HG03064 (cell line): ENCODE measurements at regions not wholly inside any gene's neighbourhood (a gene's known extent, or its start where the extent isn't known, plus 50 kb on each side); places are given as distances from the start of the nearest gene placed in this dataset.

Experiments used
- ATAC-seq: cut with Tn5 transposase; IDR thresholded peaks from one replicate; pipeline ENCODE4 v1.9.1; 2021; ENCODE audit warnings: low read depth; ENCODE audit not compliant: unreplicated experiment

DNA sequence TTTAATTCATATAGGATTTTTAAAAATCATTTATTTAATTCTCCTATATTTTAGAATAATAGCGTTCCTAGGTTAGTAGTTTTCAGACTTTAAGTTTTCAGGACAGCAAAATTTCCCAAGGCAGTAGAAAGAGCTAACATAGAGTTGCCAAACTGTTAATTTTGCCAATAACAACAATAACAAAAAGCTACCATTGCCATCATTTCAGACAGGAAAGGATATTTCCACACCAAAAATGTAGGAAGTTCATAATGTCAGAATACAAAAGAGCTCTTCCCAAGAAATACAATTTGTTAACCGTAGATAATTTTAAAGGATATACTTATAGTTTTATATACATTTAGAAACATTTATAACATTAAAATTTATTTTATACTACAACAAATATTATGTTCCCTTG lies 81.4 kb upstream of the EEA1 start:
- no peak for ATAC-seq

DNA sequence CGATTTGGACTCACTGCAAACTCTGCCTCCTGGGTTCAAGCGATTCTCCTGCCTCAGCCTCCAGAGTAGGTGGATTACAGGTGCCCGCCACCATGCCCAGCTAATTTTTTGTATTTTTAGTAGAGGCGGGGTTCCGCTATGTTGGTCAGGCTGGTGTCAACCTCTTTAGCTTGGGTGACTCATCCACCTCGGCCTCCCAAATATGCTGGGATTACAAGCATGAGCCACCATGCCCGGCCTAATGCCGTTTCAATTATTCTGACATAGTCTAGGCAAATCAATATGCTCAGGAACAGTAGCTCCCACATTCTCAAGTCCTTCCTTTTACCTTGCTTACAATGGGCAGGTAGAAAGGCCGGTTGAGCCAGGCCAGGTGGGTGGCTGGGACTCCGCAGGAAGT lies 82.0 kb upstream of the EEA1 start:
- no peak for ATAC-seq

DNA sequence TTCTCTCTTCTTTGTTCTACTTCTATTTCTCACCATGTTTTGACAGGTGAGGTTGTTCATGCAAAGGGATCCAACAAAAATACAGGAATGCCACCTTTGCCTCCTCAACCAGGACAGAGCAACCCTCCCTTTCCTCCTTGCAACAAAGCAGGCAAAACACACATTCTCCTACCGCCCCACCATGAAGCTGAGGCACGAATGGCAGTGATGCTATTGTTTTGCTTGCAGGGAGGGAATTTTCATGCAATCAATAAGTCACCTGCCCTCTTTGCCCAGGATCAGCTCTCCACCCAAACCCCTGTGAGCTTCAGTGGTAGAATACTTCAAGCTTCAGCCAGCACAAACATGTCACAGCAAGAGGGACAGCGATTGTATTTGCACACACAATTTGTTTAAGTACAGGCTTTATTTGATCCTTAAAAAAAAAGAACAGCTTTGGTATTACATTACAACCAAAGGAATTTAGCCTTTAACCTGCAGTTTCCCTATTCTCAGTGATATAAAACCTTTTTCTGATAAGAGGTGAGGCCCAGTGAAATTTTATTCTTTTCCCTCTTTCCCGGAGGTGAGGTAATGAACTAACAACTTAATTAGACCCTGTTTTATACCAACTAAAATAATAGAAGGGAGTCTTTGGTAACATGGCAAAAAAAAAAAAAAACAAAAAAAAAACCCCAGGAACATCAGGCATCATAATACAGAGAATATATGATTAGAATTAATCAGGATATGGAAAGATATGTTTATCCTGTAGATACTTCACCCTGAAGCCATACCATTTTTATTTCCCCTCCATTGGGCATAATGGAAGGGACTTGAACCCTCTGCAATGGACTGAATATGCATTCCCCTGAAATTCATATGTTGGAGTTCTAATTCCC lies 87.0 kb upstream of the EEA1 start:
- no peak for ATAC-seq

DNA sequence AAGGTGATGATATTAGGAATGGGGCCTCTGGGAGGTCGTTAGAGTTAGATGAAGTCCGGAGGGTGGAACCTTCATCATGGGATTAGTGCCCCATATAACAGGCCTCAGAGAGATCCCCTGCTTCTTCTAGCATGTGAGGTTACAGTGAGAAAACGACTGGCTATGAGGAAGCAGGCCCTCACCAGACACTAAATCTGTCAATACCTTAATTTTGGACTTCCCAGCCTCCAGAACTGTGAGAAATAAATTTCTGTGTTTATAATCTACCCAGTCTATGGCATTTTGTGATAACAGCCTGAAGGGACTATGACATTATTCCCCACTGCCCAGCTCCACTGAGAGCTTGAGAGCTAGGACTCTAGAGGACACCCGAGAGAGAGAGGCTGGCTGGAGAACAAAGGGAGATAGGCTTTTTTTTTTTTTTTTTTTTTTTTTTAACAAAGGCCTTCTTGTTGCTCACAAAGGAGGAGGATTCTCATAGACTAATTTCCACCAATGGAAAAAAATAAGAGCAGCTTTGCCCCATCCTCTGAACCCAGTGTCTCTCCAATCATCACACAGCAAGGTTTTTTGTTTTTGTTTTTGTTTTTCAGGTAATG lies 87.8 kb upstream of the EEA1 start:
- ATAC-seq, result no peak

DNA sequence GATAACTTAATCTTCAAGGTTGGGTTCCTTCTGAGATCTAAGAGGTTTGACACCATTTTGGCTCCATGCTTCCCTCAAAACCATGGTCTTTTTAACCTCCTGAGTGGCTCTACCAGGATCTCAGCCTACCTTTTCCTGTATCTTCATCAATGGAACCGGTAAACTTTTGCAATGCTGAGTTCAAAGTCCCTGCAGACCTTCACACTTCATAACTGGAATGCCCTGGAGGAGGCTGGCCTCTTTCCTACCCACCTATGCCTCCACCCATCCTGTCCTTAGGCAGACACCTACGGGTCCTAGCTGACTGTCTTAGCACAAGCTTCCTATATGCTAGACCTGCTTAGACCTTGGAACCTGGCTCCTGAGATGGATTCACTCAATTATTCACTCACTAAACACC lies 89.5 kb upstream of the EEA1 start:
- no peak for ATAC-seq

DNA sequence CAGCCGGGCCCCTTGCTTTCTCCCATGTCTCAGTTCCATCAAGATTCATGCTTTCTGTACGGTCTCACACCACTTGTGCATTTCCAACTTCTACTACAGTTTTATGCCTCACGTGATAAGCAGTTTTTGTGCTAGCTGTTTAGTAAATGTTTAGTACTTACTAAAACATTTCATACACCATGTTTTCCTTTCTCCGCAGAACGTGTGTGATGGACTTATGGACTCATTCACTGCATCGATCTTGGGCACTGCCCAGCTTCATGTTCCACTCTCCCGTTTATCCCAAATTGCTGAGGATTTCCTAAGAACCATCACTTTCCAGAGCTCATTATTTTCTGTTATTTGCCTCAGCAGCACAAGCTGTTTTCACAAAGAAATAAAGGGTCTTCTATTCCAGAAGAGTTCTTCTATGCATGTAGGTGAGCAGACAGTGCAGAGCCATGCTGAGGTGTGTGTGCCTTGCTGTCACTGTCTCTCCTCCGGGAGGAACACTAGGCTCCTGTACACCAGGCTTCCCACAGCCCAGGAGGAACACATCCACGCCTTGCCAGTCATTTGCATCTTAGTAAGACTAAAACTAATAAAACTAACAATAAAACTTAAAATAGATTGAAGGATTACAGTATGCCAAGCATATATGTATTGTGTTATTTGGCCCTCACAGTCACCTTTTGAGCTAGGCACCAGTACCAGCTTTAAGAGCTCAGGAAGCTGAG lies 90.3 kb upstream of the EEA1 start:
- ATAC-seq, result no peak

DNA sequence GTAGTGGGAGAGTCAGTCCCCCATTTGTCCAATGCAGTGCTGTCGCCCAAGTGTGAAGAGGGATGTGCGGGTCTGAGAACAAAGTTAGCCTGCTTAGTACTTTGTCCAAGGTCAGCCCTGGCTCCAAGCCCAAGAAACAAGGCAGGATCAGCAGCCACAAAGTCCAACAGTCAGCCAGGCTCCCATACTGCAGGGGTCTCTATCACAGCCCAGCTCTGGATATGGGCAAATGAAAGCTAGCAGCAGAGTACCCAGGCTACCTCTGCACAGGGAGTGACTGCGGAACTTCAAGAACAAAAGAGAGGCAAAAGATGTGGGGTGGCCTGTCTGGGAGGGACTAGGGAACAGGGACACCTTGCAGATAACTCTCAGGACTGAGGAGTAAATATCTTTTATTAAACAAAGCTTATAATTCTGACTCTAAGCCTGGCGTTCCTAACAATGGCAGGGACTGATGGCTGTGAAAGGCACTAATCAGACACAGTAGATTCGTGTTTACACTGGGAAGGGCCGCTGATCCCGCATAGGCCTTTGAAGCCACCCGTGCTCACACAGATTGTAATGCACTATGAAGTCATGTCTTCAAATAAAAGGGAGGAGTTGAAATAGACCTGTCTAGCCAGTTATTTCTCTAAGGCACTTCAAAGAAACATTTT lies 91.0 kb upstream of the EEA1 start:
- no peak for ATAC-seq

DNA sequence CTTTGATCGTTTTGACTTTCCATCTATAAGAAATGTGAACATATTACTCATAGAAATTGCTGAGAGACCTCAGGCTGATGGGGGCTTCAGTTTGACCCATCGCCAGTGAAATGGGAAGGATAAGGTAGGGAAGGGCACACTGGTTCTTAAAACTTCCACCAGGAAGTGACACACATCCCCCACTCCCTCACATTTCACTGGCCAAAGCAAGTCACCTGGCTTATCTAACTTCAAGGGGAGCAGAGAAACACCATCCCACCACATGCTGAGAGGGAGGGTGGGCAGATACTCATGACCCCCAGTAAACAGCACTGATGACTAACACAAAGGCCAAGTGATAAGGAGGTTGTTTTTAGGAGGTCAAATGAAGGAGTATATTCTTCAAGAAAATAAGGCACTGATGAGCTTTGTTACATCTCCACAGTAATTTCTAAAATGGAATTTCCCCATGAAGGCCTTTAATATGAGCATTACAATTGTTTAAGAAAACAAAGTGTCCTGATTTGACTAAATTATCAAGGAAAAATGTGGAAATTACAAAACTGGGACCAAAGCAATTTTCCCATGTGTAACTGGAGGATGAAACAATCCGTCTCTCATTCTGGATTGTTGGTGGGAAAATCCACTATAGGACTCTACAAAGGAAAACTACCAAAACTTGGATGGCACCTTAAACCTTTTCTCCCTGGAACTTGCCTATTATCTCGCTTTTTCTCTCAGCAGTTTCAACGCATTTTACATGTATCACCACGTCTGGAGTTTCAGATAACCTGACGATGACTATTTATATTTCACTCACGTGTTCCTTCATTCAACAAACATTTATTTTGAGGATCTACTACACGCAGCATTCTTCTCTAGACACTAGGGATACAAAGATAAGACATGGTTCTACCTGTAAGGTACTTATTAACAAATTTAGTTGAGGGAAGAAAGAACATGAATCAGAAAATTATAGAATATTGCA lies 91.8 kb upstream of the EEA1 start:
- no peak for ATAC-seq

DNA sequence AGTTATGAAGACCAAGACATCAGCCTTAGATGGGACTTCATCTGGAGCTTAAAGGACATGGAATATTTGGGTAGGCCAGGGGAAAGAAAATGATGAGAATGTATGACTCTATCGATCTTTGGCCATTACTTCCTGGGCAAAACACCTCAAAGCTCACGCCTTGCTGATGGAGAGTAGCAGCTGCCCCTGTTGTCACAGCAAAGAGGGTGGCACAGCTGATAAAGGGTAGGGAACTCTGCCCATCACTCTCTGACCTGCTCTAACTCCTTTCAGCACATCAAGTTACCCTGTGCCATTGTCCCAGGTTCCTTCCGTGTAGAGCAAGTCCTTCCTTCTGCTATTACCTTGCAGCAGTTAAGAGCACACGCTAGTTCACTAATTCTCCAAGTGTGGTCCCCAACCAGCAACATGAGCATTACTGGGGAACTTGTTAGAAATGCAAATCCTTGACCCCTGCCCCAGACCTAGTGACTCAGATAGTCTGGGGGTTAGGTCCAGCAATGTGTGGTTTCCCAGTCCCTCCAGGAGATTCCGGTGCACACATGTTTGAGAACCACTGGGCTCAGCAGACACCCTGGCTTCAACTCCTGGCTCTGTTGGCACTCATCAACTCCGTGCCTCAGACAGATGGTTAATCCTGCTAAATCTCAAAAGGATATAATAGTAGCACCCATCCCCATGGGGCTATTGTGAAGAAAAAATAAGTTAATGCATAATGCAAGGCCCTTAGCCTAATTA lies 93.7 kb upstream of the EEA1 start:
- no peak for ATAC-seq

DNA sequence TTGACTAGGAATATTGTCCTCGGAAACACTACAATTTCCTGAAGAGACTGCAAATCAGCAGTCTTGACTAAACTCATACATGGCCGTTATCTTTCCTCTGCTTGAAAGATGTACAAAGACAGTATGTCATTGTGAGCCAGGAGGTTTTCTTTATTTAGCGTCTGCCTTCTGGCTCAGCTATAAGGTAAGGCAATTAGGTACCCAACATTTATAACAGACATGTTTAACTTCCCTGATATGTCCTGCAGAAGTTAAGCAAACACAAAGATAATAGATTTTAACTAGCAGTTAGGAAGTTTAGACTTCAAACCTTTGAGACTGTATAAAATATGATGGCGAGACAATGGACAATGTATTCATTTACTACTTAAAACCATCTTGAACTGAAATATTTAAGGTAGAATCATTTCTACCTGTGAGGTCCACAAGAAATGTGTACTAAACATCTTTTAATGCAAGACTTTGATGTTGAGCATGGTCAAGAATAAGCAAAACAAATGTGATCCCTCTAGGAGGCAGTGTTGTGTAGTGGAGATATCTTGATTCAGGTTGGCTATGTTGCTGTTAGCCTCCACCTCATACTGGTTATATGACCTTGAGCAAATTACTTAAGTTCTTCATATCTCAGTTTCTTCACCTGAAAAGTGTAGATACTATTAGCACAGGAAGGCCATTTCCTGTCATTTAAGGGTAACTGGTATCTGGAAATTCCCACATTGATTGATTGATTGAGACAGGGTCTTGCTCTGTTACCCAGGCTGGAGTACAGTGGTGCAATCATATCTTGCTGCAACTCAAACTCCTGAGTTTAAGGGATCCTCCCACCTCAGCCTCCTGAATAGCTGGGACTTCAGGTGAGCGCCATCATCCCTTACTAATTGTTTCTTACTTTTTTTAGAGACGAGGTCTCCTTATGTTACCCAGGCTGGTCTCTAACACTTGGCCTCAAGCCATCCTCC lies 96.3 kb upstream of the EEA1 start:
- ATAC-seq, result no peak

DNA sequence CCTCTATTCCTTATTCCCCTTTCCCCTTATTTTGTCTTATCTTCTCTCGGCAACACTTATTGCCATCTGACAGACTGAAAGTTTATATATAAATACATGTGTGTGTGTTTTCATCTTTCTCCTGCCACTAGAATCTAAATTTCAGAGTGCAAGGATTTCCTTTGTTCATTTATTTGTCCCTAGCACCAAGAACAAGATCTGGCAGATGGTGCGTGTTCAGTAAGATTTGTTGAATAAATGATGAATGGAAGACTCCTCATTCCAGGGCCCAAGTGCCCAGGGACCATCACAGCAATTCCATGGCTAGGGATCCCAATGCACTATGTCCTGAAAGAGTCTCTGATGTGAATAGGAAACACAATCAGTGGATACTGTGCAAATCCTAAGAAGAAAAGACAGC lies 97.9 kb upstream of the EEA1 start:
- no peak for ATAC-seq

DNA sequence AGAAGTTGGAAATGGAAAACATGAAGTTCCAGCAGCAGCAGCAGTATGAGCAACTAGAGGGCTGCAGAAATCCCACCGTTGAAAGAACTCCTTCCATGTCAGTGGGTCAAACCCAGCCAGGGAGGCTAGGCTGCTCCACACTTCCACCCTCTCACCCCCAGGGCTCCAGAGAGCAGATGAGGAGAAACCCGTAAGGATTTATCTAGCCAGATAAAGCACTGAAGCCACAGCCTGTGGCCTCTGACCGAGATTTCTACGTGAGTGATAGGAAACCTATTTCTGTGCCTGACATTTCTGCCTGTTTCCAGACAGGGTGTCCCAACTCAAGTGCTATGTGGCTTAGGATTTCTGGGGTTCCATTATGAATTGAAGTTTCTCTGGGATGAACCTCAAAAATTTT lies 100.0 kb upstream of the EEA1 start:
- ATAC-seq, result no peak

DNA sequence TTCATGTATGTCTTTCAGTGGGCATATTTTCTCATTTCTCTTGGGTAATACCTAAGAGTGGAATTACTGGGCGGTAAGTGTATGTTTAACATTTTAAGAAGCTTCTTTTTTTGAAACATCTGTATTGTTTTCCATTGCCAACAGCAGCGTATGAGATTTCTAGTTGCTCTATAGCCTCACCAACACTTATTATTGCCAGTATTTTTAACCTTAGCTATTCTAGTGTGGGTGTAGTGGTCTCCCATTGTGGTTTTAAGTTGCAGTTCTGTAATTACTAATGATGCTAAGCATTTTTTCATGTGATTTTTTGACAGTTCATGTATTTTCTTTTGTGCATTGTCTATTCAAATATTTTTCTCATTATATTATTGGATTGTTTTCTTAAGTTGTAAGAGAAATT lies 101.9 kb upstream of the EEA1 start:
- no peak for ATAC-seq

DNA sequence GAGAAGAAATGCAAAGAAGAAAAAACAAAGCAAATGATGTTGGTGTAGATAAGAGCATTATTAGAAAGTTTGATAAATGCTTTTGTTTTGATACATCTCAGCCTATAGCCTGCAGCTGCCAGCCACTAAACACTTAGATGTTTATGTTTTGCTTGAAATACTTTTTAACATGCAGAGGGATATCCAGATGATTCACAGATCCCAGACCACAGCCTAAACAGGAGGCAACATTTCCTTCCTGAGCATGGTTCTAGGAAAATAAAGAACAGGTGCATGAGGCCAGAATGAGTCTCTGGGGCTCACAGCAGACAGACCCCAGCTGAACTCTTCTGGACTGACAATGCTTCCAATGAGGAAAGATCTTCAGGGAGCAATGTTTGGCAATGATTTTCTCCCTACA lies 103.7 kb upstream of the EEA1 start:
- no peak for ATAC-seq

DNA sequence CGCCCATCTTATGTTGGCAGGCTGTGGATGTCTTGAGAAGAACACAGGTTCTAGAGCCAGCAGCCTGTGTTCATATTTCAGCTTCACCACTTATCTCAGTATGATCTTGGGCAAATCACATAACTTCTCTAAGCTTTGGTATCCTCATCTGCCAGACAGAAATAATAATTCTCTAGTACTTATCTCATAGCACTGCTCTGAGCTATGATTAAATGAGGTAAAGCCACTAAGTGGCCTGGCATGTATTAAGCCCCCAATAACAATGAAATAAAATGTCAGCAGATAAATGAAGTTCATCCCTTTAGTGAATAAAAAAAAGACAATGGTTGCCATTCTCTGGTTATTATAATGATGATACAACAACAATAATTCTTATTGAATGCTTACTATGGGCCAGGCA lies 104.9 kb upstream of the EEA1 start:
- ATAC-seq, result no peak

DNA sequence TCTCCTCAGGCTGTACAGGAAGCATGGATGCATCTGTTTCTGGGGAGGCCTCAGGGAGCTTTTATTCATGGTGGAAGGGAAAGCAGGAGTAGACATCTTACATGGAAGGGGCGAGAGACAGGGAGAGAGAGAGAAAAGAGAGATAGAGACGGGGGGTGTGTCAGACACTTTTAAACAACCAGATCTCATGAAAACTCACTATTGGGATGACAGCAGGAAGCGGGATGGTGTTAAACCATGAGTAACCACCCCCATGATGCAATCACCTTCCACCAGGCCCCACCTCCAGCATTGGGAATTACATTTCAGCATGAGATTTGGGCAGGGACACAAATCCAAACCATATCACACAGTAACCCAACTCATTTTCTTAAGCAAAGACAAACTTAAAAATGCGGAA lies 110.0 kb upstream of the EEA1 start:
- ATAC-seq, result no peak

DNA sequence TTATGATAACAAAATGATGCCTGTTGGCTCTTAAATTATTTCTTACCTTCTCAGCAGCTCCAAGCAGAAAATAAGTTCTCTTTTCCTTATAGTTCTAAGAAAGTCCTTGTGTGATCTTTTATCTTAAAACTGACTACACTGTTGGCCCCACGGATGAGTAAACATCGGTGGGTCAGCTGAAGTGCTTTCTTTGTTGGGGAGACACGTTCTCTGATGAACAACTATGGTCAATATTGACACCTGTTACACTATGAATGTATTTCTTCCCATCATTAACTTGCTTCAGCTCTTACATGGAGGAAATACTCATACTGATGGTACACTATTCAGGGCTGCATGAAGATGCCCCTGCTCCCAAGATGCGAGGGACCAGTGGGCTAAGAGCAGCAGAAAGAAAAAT lies 110.8 kb upstream of the EEA1 start:
- ATAC-seq, result no peak

DNA sequence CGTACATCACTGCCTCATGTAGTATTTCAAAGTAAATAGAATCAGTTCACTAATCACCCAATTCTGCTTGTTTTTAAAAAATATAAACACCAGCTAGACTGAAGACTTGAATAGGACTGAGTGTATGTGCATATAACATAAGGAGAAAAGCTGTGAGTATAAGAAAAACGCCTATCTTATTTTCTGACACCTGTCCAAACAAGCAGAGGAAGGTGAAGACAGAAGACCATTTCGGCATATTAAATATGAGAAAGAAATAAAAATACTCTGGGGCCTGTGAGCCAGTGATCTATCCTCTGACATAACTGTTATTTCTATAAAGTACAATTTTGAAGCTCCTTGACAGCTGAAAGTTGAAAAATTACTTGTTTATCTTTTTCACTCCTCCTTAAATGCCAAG lies 111.3 kb upstream of the EEA1 start:
- ATAC-seq, result no peak
